SK-N-SH (cell line): ENCODE measurements at regions not wholly inside any gene's neighbourhood (a gene's known extent, or its start where the extent isn't known, plus 50 kb on each side); places are given as distances from the start of the nearest gene placed in this dataset.

Experiments used
- CHD2 ChIP-seq: fragments of 150-350 bp; IDR thresholded peaks from 2 replicates; pipeline ENCODE4 v1.6.1; 2018; ENCODE audit warnings: low read length; ENCODE audit not compliant: partially characterized antibody
- POLR2AphosphoS5 ChIP-seq: IDR thresholded peaks from 2 replicates; pipeline ENCODE4 v1.6.1; 2012; ENCODE audit warnings: low read depth, low read length
- TF ChIP-seq, protein P1 (sequence below): IDR thresholded peaks from 2 replicates; pipeline ENCODE4 v1.6.1; 2012; ENCODE audit warnings: mild to moderate bottlenecking, low read depth, low read length, moderate library complexity

DNA sequence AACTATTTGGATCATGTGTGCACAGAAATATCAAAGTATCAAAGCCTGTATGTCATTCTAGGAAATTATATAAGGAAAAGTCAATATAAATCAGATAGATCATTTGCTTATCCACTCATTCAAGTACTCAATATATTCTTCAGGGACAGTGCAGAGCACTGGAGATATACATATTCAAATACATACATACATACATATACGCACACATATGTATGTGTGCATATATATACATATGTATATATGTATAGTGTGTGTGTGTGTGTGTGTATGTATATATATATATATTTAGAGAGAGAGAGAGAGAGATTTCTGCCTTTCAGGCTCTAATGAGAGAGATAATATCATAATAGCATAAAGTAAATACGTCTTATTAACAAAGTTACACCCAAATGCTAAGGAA lies 169.2 kb downstream of the PMP22 start:
- no peak for TF ChIP-seq POLR2AphosphoS5
- TF ChIP-seq CHD2, result no peak
- TF ChIP-seq, protein P1, sequence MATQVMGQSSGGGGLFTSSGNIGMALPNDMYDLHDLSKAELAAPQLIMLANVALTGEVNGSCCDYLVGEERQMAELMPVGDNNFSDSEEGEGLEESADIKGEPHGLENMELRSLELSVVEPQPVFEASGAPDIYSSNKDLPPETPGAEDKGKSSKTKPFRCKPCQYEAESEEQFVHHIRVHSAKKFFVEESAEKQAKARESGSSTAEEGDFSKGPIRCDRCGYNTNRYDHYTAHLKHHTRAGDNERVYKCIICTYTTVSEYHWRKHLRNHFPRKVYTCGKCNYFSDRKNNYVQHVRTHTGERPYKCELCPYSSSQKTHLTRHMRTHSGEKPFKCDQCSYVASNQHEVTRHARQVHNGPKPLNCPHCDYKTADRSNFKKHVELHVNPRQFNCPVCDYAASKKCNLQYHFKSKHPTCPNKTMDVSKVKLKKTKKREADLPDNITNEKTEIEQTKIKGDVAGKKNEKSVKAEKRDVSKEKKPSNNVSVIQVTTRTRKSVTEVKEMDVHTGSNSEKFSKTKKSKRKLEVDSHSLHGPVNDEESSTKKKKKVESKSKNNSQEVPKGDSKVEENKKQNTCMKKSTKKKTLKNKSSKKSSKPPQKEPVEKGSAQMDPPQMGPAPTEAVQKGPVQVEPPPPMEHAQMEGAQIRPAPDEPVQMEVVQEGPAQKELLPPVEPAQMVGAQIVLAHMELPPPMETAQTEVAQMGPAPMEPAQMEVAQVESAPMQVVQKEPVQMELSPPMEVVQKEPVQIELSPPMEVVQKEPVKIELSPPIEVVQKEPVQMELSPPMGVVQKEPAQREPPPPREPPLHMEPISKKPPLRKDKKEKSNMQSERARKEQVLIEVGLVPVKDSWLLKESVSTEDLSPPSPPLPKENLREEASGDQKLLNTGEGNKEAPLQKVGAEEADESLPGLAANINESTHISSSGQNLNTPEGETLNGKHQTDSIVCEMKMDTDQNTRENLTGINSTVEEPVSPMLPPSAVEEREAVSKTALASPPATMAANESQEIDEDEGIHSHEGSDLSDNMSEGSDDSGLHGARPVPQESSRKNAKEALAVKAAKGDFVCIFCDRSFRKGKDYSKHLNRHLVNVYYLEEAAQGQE, result no peak
